HPDE6-E6E7 (cell line): ENCODE measurements at regions not wholly inside any gene's neighbourhood (a gene's known extent, or its start where the extent isn't known, plus 50 kb on each side); places are given as distances from the start of the nearest gene placed in this dataset.
"Not testable (repeated sequence)": the region's sequence is repeated elsewhere in the genome, so short reads cannot be mapped to it uniquely, and the experiment has no call there.

Source experiments
- DNase-seq: peaks from one replicate; pipeline ENCODE4 v3.0.0; 2011; ENCODE audit warnings: missing footprints; ENCODE audit errors: extremely low spot score

DNA sequence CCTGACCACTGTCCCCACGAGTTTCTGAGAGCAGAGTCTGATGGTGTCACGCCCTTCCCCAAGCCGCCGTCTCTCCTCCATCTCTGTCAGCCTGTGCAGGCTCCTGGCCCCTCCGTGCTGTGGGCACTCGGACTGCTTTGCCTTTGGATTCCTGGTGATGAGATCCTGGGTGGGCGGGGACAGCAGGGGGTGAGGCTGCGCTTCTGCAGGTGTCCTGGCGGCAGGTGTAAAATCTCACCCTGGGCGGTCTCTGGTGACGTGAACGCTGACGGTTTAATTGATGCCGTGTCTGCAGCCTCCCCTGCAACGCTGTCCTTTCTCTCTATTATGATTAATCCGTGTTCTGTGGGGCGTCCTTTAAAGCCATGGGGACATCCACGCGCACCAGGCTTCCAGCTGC lies 148.0 kb downstream of the LAT start:
- not testable (repeated sequence) for DNase-seq

DNA sequence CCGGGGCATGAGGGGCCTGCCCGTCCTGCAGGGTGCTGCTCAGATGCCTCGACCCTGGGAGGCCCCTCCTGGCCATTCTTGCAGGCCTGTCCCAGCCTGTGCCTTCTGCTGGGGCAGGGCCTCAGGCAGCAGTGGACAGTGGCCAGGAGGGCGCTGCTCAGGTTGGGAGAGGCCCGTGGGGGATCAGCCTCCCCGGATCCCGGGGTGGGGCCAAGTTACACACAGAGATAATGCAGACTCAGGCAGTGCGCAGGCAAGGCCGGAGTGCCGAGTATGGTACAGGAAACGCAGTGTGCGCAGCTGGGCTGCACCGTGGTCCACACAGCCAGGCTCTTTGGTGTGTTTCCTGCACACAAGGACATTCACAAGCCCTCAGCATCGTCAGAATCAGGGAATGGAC lies 147.6 kb downstream of the LAT start:
- not testable (repeated sequence) for DNase-seq

DNA sequence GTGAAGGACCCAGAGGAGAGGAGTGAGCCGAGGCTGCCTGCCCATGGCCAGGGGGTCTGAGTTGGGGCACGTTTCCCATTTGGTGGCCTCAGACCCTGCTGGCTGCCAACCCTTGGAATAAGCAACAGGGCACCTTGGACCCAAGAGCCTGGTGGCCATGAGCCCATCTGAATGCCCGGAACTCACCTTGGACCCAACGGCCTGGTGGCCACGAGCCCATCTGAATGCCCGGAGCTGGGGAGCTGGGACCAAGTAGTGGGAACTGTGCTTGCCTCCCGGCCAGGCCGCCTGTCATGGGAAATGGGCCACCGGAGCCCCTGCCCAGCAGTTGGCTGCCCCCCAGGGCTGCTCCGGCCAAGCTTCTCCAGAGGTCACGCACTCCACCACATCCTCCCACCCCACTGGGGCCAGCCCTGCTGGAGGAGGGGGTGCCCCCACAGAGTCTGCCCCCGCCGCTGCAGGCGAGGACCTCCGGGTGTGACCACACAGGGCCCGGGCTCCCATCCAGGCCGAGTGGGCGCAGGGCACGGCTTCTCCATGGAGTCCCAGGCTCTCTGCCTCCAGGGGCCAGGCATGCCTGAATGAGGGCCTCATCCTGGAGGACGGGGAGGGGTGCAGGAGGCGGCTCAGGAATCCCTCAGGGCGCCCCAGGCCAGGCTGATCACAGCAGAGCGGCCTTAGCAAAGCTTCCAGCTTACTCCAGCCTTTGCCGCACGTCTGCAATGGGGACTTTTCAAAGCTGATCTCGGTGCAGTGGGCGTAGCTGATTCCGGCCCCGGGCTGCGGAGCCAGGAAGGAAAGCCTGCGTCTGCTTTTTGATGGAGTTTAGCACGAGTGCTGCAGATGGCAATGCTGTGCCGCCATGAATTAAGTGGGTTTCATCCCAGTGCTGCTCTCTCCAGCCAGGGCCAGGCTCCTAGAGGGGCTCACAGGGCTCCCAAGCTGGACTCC lies 146.3 kb downstream of the LAT start:
- DNase-seq = not testable (repeated sequence)

DNA sequence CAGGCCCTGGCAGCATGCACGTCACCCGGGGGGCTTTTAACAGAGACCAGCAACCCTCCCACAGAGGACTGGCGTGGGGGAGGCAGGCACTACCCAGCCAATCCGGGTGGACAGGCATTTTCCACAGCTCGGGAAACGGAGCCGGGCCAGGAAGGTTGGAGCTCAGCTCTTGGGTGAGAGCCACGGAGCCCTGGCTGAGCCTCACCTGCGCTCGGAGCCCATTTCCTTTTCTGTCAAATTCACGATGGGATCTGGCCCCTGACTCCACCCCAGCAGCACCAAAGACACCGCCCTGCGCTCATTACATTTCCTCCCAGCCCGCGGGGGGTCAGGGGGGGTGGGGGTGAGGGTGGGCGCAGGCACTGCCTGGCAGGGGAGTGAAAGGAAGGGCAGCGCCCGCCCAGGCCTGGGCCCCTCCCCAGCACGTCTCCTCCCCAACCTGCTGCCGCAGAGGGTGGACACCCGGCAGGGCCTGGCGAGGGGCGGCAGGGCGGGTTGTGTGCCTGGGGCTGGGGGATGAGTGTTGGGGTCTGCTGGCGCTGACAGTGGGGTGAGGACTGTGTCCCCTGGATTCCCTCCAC lies 145.4 kb downstream of the LAT start:
- not testable (repeated sequence) for DNase-seq

DNA sequence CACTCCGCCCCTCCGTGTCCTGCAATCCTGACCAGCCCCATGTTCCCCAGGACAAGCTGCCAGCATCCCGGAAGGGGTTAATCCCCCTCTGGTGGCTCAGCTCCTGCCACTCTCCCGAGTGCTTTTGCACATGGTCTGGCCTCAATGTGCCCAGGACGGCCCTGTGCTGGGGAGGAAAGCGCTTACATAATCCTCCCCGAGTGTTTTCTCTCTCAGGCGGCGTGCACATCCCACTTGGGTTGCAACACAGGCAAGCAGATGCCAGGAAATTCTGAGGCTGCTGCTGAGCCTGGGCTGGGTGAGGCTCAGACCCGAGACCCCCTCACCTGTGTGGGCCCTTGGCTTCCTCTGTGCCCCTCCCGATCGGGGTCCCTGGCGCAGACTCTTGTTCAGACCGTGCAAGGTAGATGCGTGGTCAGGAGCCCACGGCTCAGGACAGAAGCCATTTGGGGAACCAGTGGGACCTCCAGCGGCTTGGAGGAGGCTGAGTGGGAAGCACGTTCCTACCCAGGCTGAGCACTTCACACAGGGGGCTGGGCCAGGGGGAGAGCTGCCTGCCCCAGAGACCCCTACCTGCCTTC lies 144.7 kb downstream of the LAT start:
- not testable (repeated sequence) for DNase-seq

DNA sequence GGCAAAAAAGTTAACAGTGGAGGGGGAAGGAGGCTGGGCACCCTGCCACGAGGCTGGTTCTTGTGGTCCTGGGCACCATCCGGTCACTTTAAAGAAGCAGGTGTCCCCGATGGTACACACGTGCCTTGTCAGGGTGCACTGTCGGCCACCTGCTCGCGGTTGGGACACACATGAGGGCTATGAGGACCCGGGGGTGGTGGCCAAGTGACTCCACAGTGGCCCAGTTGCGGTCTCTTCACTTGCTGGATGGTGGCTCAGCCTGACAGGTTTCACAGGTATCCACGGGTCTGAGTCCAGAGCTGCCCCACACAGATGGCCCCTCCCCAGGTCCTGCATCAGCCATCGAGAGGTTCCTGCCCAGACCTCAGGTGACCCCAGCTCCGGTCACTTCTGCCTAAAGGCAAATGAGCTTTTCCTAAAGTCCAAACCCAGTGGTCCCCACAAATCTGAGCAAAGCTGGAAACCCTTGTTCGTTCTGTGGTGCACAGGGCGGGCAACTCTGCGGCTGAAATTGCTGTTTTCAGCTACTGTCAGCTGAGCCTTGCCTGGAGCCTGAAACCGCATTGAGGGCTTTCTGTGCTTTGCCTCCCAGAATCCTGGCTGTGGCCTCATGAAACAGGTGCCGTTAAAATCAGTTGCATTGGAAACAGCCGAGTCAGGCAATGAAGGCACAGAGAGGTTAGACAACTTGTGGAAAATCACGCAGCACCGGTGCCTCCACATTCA lies 144.0 kb downstream of the LAT start:
- not testable (repeated sequence) for DNase-seq

DNA sequence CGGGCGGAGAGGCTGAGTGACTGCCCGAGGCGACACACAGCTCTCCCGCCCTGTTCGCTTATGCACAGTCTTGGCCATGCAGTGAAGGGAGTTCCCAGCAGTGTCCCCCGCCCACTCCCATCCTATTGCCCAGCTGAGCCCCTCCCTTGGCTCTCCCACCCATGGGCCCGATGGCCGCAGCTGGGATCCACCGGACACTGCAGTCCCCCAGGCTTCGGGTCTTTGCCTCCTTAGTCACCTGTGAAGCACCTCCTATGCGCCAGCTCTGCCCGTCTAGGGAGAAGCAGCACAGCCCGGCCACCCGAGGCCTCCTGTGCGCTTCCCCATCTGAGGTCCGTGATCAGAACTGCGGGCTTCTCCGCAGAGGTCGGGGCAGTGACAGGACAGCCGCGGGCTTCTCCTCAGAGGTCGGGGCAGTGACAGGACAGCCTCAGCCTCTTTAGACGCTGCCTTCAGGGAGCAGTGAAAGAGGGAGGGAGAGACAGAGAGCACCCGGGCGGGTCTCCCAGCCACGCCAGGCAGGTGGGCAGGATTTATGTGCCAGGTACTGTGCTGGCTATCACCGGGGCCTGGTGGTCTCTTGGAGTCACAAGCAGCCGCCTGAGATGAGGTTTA lies 143.1 kb downstream of the LAT start:
- DNase-seq = not testable (repeated sequence)

DNA sequence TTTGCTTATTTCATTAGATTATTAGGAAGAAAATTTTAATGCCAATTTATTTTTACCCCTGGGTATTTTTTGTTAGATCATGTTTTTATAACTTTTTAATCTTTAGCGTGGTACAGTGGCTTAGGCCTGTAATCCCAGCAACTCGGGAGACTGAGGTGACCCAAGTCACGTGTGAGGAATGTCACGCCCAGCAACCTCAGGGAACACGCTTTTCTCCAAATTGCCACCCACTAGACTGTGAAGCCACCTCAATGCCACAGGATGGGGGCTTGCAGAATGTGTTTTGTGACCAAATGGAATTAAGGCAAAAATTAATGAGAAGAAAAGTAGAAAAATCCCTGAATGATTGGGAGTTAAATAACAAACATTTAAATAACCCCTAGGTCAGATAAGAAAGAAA lies 141.8 kb downstream of the LAT start:
- DNase-seq = no peak

DNA sequence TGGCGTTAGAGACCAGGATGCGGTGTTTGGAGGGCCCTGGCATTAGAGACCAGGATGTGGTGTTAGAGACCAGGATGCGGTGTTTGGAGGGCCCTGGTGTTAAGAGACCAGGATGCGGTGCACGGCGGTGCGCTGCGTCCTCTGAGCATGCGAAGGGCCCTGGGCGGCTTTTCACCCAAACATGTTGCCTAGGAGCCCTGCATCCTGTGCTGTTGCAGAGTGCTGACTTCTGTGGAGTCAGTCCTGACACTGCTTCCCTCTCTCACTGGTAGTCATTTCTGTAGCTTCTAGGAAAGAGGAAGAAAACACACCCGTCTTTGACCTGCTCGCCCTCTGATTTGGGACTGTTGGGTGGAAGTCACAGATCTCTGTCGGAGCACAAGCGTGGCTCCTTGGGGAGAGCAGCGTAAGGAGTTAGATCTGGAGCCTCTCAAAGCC lies 141.2 kb downstream of the LAT start:
- no peak for DNase-seq

DNA sequence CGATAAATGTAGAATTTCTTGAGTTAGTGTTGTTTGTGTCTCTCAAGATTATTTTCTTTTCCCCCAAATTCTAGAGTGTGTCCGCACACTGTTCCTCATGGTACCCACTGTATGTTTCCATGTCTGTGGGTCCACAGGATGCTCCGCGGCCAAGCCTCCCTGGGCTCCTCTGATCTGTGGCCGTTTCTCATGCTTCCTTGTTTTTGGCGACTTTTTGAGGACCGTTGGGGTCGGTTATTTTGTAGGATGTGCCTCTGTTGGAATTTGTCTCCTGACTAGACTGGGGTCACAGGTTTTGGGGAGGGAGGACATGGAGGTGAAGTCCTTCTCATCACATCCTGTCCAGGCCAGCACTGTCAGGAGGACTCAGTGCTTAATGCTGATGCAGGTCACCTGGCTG lies 140.0 kb downstream of the LAT start:
- DNase-seq = no peak

DNA sequence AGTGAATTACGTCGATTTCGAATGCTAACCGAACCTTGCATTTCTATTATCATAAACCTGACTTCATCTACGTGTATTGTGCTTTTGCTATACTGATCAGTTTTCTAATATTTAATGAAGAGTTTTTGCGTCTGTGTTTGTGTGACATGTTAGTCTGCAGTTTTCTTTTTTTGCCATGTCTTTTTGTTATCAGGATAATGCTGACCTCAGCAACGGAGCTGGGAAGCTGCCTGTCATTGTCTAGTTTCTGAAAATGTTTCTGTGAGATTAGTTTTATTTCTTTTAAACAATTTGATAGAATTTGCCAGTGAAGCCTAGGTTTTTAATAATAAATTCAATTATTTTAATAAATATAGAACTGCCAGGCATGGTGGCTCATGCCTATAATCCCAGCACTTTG lies 139.3 kb downstream of the LAT start:
- not testable (repeated sequence) for DNase-seq

DNA sequence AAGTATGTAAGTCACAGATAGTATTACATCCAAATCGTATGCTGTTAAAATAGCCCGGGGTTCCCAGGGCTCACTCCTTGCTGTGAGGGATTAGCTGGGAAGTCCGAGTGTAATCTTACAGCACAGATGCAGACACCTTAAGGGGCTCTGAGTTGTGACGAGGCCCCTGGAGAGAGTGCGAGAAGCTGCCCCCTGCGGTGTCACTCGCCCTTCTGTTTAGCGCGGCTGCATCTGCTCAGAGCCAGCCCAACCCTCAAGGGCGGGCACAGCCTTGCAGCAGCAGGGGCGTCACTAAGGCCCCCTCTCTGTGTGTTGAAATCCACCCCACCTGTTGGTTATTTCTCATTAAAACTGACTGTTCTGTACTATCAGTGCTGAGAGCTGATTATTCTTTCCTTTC lies 135.8 kb downstream of the LAT start:
- not testable (repeated sequence) for DNase-seq

DNA sequence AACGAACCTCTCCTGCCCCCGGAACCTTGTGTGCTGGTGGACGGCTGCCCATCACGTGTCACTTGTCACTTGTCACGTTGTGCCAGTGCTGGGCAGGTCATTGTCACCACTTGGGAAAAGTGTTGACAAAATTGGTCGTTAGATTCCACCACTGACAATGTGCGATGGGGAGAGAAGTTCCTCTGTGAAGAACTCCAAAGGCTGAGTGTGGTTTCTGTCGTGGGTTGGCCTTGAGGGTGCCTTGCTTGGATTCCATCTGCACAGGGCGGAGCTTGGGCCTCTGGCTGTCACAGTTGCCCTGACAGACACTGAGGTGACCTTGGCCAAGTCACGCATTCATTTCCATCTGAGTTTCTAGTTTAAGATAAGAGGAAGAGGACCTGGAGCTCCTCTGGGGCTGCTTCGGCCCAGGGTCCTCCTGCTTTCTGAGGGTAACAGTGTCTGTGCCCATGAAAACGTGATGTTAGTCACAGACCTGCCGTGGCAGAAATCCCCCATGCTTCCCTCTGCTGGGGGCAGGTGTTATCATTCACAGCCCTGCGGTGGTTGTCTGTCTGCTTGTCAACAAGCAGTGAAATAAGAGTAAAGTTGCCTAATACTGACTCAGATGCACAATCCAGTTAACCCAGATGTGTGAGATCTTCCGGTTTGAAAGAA lies 133.6 kb downstream of the LAT start:
- DNase-seq = not testable (repeated sequence)

DNA sequence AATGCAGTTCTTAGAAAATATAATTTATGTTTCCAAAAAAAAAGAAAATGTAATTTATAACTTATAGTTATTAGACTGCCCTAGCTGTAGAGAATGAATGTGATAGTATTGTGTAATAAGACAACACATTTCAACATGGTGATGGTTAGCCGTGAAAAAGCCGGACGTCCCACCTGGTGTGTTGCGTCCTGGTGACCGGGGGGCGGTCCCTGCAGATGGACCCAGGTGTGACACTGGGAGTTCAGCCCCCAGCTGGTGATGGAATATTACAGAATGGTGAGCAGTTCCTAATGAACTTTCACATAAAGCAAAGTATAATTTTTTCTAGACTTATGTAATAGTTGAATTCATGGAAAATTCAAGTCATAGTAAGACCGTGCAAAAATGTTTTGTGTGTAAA lies 132.8 kb downstream of the LAT start:
- DNase-seq = no peak

DNA sequence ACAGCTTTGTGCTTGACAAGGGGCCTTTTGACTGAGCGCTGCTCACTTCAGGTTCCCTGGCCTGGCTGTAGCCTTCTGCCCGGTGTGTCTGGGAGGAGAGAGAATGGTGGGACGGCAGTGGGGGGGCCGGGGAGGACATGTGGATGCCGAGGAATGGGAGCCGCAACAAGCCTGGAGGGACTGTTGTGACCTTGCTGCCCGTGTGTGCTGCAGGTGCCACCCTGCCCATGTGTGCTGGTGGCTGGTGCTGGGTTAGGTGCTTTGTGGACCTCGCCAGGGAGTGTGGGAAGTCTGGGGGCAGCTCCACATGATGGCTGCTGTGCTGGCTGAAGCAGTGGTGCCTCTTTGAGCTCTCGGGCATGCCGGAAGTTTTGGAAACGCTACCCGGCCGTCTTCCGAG lies 132.1 kb downstream of the LAT start:
- no peak for DNase-seq

DNA sequence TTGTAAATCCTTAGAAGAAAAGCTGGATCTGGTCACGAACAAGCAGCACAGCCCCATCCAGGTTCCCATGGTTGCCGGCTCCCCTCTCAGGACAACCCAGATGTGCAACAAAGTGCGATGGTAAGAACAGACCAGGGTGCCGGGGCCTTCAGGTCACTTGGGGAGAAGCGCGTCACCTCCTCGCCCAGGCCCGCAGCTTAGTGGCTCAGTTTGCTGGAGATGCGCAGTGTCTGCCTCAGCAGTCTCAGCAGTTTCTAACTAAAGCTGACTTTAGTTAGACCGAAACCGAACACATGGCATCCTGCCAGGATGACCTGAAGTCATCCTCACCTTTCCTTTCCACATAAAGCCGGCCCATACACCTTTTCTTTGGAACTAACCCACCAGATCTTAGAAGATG lies 131.4 kb downstream of the LAT start:
- DNase-seq = not testable (repeated sequence)

DNA sequence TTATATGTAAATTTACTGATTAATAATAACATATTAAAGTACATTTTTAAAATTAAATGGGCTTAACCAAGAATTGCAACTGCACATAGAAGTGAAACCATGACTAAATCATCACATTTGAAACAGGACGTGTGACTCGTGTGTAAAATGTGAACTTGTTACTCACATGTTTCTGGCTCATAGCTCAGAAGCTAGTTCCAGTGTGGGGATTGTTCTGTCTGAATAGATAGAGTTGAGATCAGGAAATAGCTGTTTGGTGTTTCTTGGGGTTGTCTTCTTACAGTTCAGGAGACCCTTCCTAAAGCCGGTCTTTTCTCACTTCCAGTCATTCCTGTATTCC lies 130.9 kb downstream of the LAT start:
- not testable (repeated sequence) for DNase-seq

DNA sequence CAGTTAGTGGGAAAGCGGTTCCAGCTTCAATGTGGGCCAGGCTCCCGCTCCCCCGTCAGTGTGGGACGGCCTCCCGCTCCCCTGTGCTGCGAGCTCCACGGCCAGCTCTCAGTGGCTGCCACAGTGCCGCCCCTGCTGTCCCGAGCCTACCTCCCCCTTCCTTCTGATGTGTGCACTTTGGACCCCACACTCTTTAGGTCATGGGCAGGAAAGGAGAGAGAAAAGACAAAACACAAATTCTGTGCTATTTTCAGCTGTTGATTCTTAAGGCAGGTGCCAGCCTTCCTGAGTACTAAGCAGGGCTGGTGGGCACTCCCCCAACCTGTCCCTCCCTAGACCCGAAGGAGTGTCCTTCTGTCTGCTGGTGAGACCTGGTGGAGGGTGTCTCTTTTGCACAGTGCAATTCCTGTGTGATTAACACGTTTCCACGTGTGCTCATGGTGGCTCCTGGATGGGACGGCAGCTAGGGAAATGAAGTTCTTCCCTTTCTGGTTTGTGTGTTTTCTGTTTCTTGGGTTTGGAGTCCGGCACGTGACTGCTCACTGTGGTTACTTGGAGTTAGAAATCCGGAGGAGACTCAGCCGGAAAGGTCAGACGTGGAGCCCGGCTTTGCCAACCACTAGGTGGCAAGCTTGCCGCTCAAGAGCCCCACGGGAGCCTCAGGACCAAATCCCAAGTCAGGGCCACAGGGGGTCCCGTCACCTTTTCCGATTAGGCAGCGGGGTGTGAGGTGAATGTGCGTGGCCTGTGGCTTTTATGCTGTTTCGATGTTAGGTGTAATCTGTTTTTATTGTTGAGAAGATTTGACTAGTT lies 130.3 kb downstream of the LAT start:
- peak; percentile 13 for DNase-seq

DNA sequence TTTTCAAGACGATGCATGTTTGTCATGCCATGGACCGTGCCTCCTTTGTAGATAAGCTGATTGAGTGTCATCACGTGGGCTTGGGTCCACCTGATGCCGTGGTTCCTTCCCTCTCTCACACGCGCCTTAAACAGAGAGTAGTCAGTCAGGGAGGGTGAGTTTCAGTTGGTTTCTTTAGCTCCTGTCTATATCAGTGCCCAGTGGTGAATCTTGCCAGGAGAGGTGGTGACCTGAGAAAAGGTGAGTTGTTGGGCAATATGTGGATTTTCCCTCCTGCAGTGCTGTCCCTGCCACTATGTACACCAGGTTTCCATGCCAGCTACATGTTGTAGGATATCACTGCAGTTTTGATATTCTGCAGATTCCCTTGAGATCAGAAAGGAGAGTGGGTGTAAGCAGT lies 129.7 kb downstream of the LAT start:
- no peak for DNase-seq

DNA sequence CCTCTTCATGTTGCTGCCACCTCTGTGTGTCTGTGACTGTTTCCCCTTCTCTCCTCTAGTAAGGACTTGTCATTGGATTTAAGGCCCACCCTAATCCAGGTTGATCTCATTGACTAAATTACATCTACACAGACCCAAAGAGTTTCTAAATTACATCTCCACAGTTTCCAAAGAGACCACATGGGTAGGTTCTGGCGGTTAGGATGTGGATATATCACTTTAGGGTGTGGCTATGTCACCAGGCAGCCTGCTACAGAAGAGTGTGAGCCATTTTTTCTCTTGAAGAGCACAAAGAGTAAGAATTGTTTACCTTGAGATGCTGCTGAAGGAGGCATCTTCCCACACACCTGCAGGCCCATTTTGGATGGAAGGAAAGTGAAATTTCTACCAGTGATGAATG lies 128.6 kb downstream of the LAT start:
- DNase-seq = not testable (repeated sequence)
